Prostate gland (tissue), 2 donors: ENCODE measurements at regions not wholly inside any gene's neighbourhood (a gene's known extent, or its start where the extent isn't known, plus 50 kb on each side); places are given as distances from the start of the nearest gene placed in this dataset.

Experiments used
- DNase-seq: peaks from one replicate; pipeline ENCODE4 v3.0.0-alpha.2; 2019; ENCODE audit warnings: low spot score
- H3K27ac ChIP-seq, 2 donors: fragments of 200-600 bp; sonication (generic); 2 replicates each; pipeline ENCODE4 v1.5.1; 2017 to 2019
- H3K27me3 ChIP-seq: fragments of 200-600 bp; sonication (generic); replicated peaks from 2 replicates; pipeline ENCODE4 v1.5.1; 2019; ENCODE audit not compliant: insufficient read depth
- H3K36me3 ChIP-seq, 2 donors: fragments of 200-600 bp; sonication (generic); 1 replicate in 1 of 2; 2 replicates in 1 of 2; pipeline versions ENCODE4 v1.5.1 to v1.8.1; 2017 to 2019
- H3K4me1 ChIP-seq: fragments of 200-600 bp; sonication (generic); replicated peaks from 2 replicates; pipeline ENCODE4 v1.5.1; 2019
- H3K4me3 ChIP-seq, 2 donors: fragments of 200-600 bp; sonication (generic); 2 replicates each; pipeline ENCODE4 v1.5.1; 2017 to 2019
- H3K9me3 ChIP-seq: fragments of 200-600 bp; sonication (generic); 2 replicates; pipeline ENCODE4 v1.5.1; 2017
- CTCF ChIP-seq, 4 experiments: fragments of 200-600 bp in 2 of 4; fragments of 450-650 bp in 2 of 4; sonication (generic) in 2 of 4; IDR thresholded peaks; 1 replicate in 3 of 4; 2 replicates in 1 of 4; pipeline ENCODE4 v1.5.1; 2016 to 2019; ENCODE audit warnings: antibody characterized with exemption in 4 of 4, mild to moderate bottlenecking in 2 of 4, moderate library complexity in 2 of 4
- POLR2A ChIP-seq: fragments of 450-650 bp; IDR thresholded peaks from one replicate; pipeline ENCODE4 v1.6.1; 2016; ENCODE audit warnings: antibody characterized with exemption, mild to moderate bottlenecking
- POLR2AphosphoS5 ChIP-seq: sonication (generic); formaldehyde crosslinking; IDR thresholded peaks from one replicate; pipeline ENCODE4 v1.6.1; 2017; ENCODE audit warnings: antibody characterized with exemption
- WGBS: methylation state at CpG from one replicate; pipeline ENCODE4 v1.1.5; 2018; 5-methylcytosine and 5-hydroxymethylcytosine counted together
- intact Hi-C: fragments of 100-400 bp; cut with DNase I; formaldehyde crosslinking; loops from one replicate; pipeline ENCODE4 v1.14.2; 2022

GRCh38 chr4:58602022-58602421 lies 1491.8 kb upstream of the IGFBP7 start:
- TF ChIP-seq POLR2A, result no peak
- TF ChIP-seq POLR2AphosphoS5, result no peak
- TF ChIP-seq CTCF (IDR thresholded peaks at IDR 0.05), result no peak
- intact Hi-C loops, result no loop called here
- H3K27ac ChIP-seq, result no peak overlapping the region

DNA sequence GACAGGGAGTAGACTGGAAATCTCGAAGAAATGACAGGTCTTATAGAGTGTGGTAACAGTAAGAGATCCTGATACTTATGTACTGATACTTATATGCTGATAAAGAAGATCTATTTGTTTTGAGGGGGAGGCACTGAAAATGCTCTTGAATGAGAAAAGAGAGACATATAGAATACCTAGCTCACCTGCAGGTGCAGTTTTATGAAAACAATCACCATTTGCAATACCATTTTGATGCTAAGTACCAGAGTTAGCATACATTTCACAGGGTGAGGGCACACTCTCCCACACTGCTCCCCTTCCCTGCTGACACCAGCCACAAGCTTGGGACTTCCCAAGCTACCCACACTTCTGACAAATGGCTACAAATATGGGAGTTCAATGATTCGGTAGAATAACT lies 1490.1 kb upstream of the IGFBP7 start:
- Histone ChIP-seq H3K27ac (no peak overlapping the region), H3K4me3 (no peak overlapping the region), H3K27me3 (no peaks in the 10 kb centered on the region), H3K9me3 (no peaks in the 10 kb centered on the region), H3K4me1 (no peaks in the 10 kb centered on the region), H3K36me3 (no peaks in the 10 kb centered on the region)
- TF ChIP-seq POLR2A, result no peak
- TF ChIP-seq CTCF (IDR thresholded peaks at IDR 0.05), result no peak
- TF ChIP-seq POLR2AphosphoS5, result no peak
- intact Hi-C loops, result no loop called here
- WGBS, result 84% methylated on average over 2 of the region's 2 CpGs
- DNase-seq, result no peak

More at GRCh38 chr4:58602022-58602421, 1491.8 kb upstream of the IGFBP7 start:
- H3K9me3 ChIP-seq, result no peaks in the 10 kb centered on the region
- no peak for DNase-seq
- no peaks in the 10 kb centered on the region for H3K27me3 ChIP-seq
- 50% methylated on average over 1 of the region's 1 CpG for WGBS
- no peaks in the 10 kb centered on the region for H3K4me1 ChIP-seq
- H3K4me3 ChIP-seq, result no peak overlapping the region
- no peaks in the 10 kb centered on the region for H3K36me3 ChIP-seq

DNA sequence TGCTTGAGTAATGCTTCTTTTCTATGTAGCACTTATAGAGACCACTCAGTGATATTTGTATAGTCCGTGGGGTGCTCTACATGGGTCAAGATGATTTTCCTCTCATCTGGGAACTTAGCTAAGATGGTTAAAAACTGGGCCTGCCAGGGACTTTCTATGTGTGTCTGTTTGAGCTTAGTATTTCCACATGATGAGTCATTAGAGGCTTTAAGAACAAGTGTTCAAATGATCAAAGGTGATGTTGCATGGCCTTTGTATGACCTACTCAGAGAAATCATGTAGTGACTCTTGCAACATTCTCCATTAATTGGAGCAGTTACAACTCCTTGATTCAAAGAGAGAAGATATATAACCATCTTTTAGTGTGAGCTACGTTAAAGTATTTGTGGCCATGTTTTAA lies 1480.5 kb upstream of the IGFBP7 start:
- intact Hi-C loops, result no loop called here
- no peaks in the 10 kb centered on the region for H3K36me3 ChIP-seq
- H3K9me3 ChIP-seq, result no peaks in the 10 kb centered on the region
- no peaks in the 10 kb centered on the region for H3K4me1 ChIP-seq
- no peak overlapping the region for H3K4me3 ChIP-seq
- H3K27ac ChIP-seq, result no peak overlapping the region
- H3K27me3 ChIP-seq, result no peaks in the 10 kb centered on the region
- no peak for TF ChIP-seq POLR2AphosphoS5
- no peak for TF ChIP-seq POLR2A
- no peak for TF ChIP-seq CTCF (IDR thresholded peaks at IDR 0.05)
- 70% methylated on average over 2 of the region's 2 CpGs for WGBS
- DNase-seq, result no peak

DNA sequence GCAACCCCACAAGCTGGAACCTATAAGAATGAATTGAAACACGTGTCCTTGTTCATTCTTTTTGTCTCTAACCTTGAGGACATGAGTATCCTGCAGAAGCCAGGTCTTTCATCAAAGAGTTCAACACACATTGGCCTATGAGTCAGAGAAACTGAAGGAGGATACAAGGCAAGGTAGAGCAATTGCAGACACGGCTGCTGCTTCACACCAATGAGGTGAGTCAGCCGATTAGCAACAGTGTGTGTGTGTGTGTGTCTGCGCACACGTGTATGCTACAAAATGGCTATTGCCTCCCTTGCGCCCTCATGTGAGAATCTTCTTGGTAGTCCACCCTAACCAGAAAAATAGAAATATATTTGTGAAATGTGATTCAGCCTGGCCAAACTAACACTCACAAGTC lies 1477.7 kb upstream of the IGFBP7 start:
- DNase-seq, result no peak
- TF ChIP-seq POLR2AphosphoS5 (no peak), POLR2A (no peak), CTCF (IDR thresholded peaks at IDR 0.05) (no peak)
- H3K27ac ChIP-seq, result no peak overlapping the region
- H3K4me1 ChIP-seq, result no peaks in the 10 kb centered on the region
- no peaks in the 10 kb centered on the region for H3K27me3 ChIP-seq
- WGBS, result 89% methylated on average over 6 of the region's 6 CpGs
- H3K36me3 ChIP-seq, result no peaks in the 10 kb centered on the region
- no peaks in the 10 kb centered on the region for H3K9me3 ChIP-seq
- no peak overlapping the region for H3K4me3 ChIP-seq
- intact Hi-C loops, result no loop called here

DNA sequence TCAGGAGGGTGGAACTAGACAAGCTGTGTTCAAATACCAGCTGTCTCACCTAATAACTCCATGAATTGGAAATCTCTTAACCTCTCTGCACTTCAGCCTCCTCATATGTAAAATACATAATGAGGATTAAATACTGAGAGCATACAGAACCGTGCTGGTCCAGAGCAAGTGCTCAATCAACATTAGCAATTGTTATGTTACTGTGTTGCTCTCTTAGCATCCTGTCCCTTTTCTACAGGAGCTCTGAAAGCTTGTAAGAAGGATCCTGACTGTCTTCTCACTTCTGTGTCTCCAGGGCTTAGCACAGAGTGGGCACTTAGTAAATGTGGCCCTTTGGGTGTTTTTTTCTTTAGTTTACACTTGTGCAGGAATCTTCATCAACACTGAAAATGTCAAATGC lies 1456.1 kb upstream of the IGFBP7 start:
- Histone ChIP-seq H3K4me1 (no peaks in the 10 kb centered on the region), H3K36me3 (no peaks in the 10 kb centered on the region), H3K27ac (no peak overlapping the region), H3K27me3 (no peaks in the 10 kb centered on the region), H3K9me3 (no peaks in the 10 kb centered on the region), H3K4me3 (no peak overlapping the region)
- DNase-seq, result no peak
- WGBS, result 42% methylated on average over 1 of the region's 1 CpG
- TF ChIP-seq CTCF (IDR thresholded peaks at IDR 0.05) (no peak), POLR2AphosphoS5 (no peak), POLR2A (no peak)
- intact Hi-C loops, result no loop called here
